ENCODE measurements at regions not wholly inside any gene's neighbourhood (a gene's known extent, or its start where the extent isn't known, plus 50 kb on each side); places are given as distances from the start of the nearest gene placed in this dataset.

DNA sequence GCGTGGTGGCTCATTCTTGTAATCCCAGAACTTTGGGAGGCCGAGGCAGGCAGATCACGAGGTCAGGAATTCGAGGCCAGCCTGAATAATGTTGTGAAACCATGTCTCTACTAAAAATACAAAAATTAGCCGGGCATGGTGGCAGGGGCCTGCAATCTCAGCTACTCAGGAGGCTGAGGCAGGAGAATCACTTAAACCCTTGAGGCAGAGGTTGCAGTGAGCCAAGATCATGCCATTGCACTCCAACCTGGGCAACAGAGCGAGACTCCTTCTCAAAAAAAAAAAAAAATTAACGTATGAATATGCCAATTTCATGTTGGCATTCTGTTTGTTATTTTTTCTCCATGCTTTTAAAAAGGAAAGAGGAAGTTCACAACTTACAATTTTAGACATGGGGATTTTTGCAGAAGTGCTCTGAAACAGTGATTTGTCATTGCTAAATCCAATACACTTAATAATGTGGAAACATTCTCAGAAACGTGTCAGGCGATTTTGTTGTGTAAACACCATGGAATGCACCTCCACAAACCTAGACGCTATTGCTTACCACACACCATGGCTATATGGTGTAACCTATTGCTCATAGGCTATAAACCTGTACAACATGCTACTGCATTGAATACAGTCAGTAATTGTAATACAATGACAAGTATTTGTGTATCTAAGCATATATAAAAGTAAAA lies 115.9 kb upstream of the PCDH20 start:
- TF ChIP-seq, protein P1, sequence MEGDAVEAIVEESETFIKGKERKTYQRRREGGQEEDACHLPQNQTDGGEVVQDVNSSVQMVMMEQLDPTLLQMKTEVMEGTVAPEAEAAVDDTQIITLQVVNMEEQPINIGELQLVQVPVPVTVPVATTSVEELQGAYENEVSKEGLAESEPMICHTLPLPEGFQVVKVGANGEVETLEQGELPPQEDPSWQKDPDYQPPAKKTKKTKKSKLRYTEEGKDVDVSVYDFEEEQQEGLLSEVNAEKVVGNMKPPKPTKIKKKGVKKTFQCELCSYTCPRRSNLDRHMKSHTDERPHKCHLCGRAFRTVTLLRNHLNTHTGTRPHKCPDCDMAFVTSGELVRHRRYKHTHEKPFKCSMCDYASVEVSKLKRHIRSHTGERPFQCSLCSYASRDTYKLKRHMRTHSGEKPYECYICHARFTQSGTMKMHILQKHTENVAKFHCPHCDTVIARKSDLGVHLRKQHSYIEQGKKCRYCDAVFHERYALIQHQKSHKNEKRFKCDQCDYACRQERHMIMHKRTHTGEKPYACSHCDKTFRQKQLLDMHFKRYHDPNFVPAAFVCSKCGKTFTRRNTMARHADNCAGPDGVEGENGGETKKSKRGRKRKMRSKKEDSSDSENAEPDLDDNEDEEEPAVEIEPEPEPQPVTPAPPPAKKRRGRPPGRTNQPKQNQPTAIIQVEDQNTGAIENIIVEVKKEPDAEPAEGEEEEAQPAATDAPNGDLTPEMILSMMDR (IDR thresholded peaks at IDR 0.05 in 2 of 3, conservative IDR thresholded peaks at IDR 0.05 in 1 of 3; ENCODE audit: borderline replicate concordance in 1 of 3, insufficient read depth in 1 of 3, low read depth in 2 of 3, low read length in 2 of 3), result no peak
- TF ChIP-seq, protein P2, sequence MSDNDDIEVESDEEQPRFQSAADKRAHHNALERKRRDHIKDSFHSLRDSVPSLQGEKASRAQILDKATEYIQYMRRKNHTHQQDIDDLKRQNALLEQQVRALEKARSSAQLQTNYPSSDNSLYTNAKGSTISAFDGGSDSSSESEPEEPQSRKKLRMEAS (IDR thresholded peaks at IDR 0.05), result no peak

Measured in HCT116 (cell line).